Hematopoietic multipotent progenitor cell treated with erythropoietin and hydrocortisone succinate and interleukin-3 and kit ligand, for 4 days (in vitro differentiated cells): ENCODE measurements at regions not wholly inside any gene's neighbourhood (a gene's known extent, or its start where the extent isn't known, plus 50 kb on each side); places are given as distances from the start of the nearest gene placed in this dataset.
"Not testable (repeated sequence)": the region's sequence is repeated elsewhere in the genome, so short reads cannot be mapped to it uniquely, and the experiment has no call there.

Source experiments
- DNase-seq: peaks from one replicate; pipeline ENCODE4 v3.0.0-alpha.2; 2015

DNA sequence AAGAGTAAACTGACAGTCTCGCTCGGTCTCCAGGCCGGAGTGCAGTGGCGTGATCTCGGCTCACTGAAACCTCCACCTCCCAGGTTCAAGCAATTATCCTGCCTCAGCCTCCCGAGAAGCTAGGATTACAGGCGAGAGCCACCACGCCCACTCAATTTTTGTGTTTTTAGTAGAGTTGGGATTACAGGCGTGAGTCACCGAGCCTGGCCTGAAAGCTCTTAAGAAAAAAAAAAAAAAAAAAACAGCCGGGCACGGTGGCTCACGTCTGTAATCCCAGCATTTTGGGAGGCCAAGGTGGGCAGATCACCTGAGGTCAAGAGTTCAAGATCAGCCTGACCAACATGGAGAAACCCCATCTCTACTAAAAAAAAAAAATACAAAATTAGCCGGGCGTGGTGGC is 55.3 kb upstream of the THOC2 start:
- DNase-seq = not testable (repeated sequence)

DNA sequence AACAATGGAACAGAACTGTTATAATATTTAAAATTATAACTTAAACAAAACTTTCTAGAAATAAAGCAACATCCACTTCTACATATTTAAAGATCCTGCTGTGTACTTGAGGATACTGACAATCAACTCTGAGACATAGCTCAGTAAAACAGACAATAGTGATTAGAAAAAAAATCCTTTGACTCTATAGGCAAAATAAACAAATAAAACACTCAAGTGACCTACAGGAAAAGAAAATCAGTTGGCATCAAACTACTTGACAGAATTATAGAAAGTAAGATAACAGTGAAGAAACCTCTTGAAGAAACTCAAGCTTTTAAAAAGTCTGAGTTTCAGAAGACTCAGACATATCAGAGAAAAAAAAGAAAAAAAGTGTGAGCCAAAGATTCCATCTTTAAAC is 55.9 kb upstream of the THOC2 start:
- DNase-seq = no peak

- DNase-seq = peak; percentile 18
Measured at GRCh38 chrX:123797543-123798447, 62.1 kb upstream of the XIAP start.

- DNase-seq = not testable (repeated sequence)
Measured at GRCh38 chrX:123798706-123799430, 61.0 kb upstream of the XIAP start.

DNA sequence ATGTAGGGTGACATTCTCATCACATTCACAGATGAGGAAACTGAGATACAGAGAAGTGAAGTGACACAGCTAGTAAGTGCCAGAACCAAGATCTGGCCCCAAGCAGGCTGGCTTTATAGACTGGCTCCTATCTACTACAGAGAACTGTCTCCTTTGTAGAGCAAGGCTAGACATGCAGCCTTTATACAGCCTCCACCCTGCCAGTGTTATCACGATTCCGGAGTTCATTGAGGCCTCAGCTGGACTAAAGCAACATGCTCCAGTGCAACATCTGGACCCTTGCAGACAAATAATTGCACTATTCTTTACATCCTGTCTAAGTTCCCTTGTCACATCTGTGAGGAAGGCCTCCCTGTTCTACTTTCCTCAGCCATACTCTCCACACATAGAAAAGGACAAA is 58.0 kb upstream of the XIAP start:
- DNase-seq = no peak

DNA sequence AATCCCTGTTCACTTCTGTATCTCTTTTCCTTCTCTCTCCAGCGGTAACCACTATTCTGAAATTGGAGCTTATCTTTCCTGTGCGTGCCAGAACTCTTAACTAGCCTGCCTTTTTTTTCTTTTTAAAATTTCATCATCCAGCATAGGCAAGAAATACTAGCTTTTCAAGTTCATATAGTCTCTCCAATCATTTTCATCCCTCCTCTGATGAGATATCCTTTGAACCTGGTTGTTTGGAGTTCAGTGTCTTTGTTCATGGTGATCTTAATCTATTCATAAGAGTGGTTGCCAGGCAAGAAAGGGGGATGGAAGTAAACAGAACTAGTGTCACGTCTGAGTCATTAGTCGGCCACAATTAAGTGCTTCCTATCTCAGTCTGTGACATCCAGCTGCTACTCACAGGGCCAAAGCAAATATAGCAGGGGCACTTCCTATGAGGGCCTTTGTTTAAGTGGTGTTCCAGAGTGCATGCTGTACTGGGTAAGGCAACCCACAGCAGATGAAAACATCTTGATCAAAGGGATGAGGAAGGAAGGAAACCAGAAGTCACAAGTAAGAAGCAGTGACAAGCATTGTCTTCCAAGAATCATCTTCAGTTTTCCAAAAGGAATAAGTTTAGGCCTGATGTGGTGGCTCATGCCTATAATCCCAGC is 56.4 kb upstream of the XIAP start:
- DNase-seq = peak; percentile 90

DNA sequence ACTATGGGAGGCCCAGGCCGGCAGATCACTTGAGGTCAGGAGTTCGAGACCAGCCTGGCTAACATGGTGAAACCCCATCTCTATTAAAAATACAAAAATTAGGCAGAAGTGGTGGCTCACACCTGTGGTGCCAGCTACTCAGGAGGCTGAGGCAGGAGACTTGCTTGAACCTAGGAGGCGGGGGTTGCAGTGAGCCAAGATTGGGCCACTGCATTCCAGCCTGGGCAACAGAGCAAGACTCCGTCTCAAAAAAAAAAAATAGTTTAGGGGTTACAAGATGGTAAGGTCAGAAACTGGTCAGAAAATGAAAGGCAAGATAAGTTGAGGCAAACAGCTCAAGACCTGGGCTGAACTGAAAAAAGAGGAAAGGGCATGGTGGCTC is 55.9 kb upstream of the XIAP start:
- not testable (repeated sequence) for DNase-seq

- DNase-seq = no peak
Measured at GRCh38 chrX:123807835-123808416, 51.9 kb upstream of the XIAP start.

- no peak for DNase-seq
Measured at GRCh38 chrX:123809854-123810375, 49.9 kb upstream of the XIAP start.
